Islet precursor cell (in vitro differentiated cells): ENCODE measurements at regions not wholly inside any gene's neighbourhood (a gene's known extent, or its start where the extent isn't known, plus 50 kb on each side); places are given as distances from the start of the nearest gene placed in this dataset.
A peak's percentile ranks its signal among the peaks of the same experiment; 100 is the strongest.
"Not testable (repeated sequence)": the region's sequence is repeated elsewhere in the genome, so short reads cannot be mapped to it uniquely, and the experiment has no call there.

Source experiments
- DNase-seq: peaks from one replicate; pipeline ENCODE4 v3.0.0-alpha.2; 2018

- no peak for DNase-seq
Measured at GRCh38 chr1:196160066-196160795, 448.0 kb downstream of the KCNT2 start.

GRCh38 chr1:196155586-196155985 is 452.7 kb downstream of the KCNT2 start:
- no peak for DNase-seq

GRCh38 chr1:196152975-196153374 is 455.3 kb downstream of the KCNT2 start:
- DNase-seq, result no peak

GRCh38 chr1:196152086-196152485 is 456.2 kb downstream of the KCNT2 start:
- DNase-seq, result no peak

GRCh38 chr1:196148367-196148970 is 459.8 kb downstream of the KCNT2 start:
- DNase-seq, result no peak

- DNase-seq, result no peak
Measured at GRCh38 chr1:196147530-196147929, 460.7 kb downstream of the KCNT2 start.

- DNase-seq, result not testable (repeated sequence)
Measured at GRCh38 chr1:196145151-196145550, 463.1 kb downstream of the KCNT2 start.

GRCh38 chr1:196144588-196144987 is 463.7 kb downstream of the KCNT2 start:
- DNase-seq, result no peak

GRCh38 chr1:196143602-196144342 is 464.5 kb downstream of the KCNT2 start:
- peak; percentile 77 for DNase-seq

- DNase-seq, result no peak
Measured at GRCh38 chr1:196142111-196142640, 466.1 kb downstream of the KCNT2 start.

- no peak for DNase-seq
Measured at GRCh38 chr1:196136396-196136795, 471.8 kb downstream of the KCNT2 start.

GRCh38 chr1:196131691-196132090 is 476.5 kb downstream of the KCNT2 start:
- no peak for DNase-seq

- DNase-seq, result no peak
Measured at GRCh38 chr1:196128835-196129234, 479.4 kb downstream of the KCNT2 start.

- no peak for DNase-seq
Measured at GRCh38 chr1:196121181-196121580, 487.1 kb downstream of the KCNT2 start.

- DNase-seq, result peak; percentile 71
Measured at GRCh38 chr1:196115646-196116045, 492.6 kb downstream of the KCNT2 start.

- DNase-seq, result no peak
Measured at GRCh38 chr1:196114193-196114592, 494.0 kb downstream of the KCNT2 start.

GRCh38 chr1:196108990-196109389 is 499.2 kb downstream of the KCNT2 start:
- peak; percentile 67 for DNase-seq

- DNase-seq, result no peak
Measured at GRCh38 chr1:196105901-196106300, 502.3 kb downstream of the KCNT2 start.

- DNase-seq, result no peak
Measured at GRCh38 chr1:196102826-196103225, 505.4 kb downstream of the KCNT2 start.

- DNase-seq, result no peak
Measured at GRCh38 chr1:196098000-196098399, 510.2 kb downstream of the KCNT2 start.

- no peak for DNase-seq
Measured at GRCh38 chr1:196094821-196095220, 513.4 kb downstream of the KCNT2 start.

- DNase-seq, result no peak
Measured at GRCh38 chr1:196091397-196092135, 516.7 kb downstream of the KCNT2 start.

GRCh38 chr1:196090226-196090625 is 518.0 kb downstream of the KCNT2 start:
- DNase-seq, result no peak
